SK-N-SH (cell line): ENCODE measurements at regions not wholly inside any gene's neighbourhood (a gene's known extent, or its start where the extent isn't known, plus 50 kb on each side); places are given as distances from the start of the nearest gene placed in this dataset.
A peak's percentile ranks its signal among the peaks of the same experiment; 100 is the strongest.
"Not testable (repeated sequence)": the region's sequence is repeated elsewhere in the genome, so short reads cannot be mapped to it uniquely, and the experiment has no call there.

Experiments
- CTCF ChIA-PET: fragments of 300-600, 350-600 bp; formaldehyde crosslinking; extraction: SDS; loops from one replicate; lab custom pipeline; 2021; lab: Yijun Ruan, JAX
- POLR2A ChIA-PET: fragments of 350-600 bp; sonication (Branson Sonifier 250); formaldehyde crosslinking; extraction: SDS; loops from one replicate; lab custom pipeline; 2020; ENCODE audit warnings: antibody characterized with exemption, inconsistent platforms; lab: Yijun Ruan, JAX
- DNase-seq: peaks from one replicate; pipeline ENCODE4 v3.0.0; 2012
- H2AFZ ChIP-seq: fragments of 200-600 bp; sonication (generic); 2 replicates; pipeline ENCODE4 v1.8.1; 2016; ENCODE audit warnings: antibody characterized with exemption, mild to moderate bottlenecking, low read depth
- H3F3A ChIP-seq: fragments of 200-600 bp; sonication (generic); replicated peaks from 2 replicates; pipeline ENCODE3; 2016; ENCODE audit warnings: antibody characterized with exemption, mild to moderate bottlenecking; ENCODE audit not compliant: insufficient read depth
- H3K27ac ChIP-seq, 2 experiments: fragments of 200-500 bp in 1 of 2; fragments of 200-600 bp in 1 of 2; sonication (Bioruptor generic) in 1 of 2; sonication (generic), shearing (Covaris generic) in 1 of 2; 2 replicates each; pipeline versions ENCODE4 v1.5.1 to v1.6.1; 2014 to 2016; ENCODE audit warnings: low read depth in 2 of 2, inconsistent platforms in 1 of 2, low read length in 1 of 2, mild to moderate bottlenecking in 1 of 2, mixed read lengths in 1 of 2
- H3K27me3 ChIP-seq: fragments of 200-600 bp; sonication (generic), shearing (Covaris generic); 2 replicates; pipeline ENCODE4 v1.6.1; 2016; ENCODE audit warnings: mixed run types; ENCODE audit not compliant: insufficient read depth
- H3K36me3 ChIP-seq, 2 experiments: fragments of 200-500 bp in 1 of 2; fragments of 200-600 bp in 1 of 2; sonication (Bioruptor generic) in 1 of 2; sonication (generic) in 1 of 2; replicated peaks in 1 of 2; 2 replicates each; pipeline versions ENCODE3 to v1.5.1; 2014 to 2016; ENCODE audit warnings: low read length in 1 of 2, mild to moderate bottlenecking in 1 of 2; ENCODE audit not compliant: insufficient read depth in 2 of 2, control insufficient read depth in 1 of 2
- H3K4me1 ChIP-seq, 2 experiments: fragments of 200-500 bp in 1 of 2; fragments of 200-600 bp in 1 of 2; sonication (Bioruptor generic) in 1 of 2; sonication (generic), shearing (Covaris generic) in 1 of 2; 2 replicates each; pipeline versions ENCODE4 v1.5.1 to v1.6.1; 2014 to 2016; ENCODE audit warnings: low read depth in 1 of 2, low read length in 1 of 2, mixed run types in 1 of 2; ENCODE audit not compliant: insufficient read depth in 2 of 2, control insufficient read depth in 1 of 2
- H3K4me2 ChIP-seq: fragments of 200-600 bp; sonication (generic), shearing (Covaris generic); 2 replicates; pipeline ENCODE4 v1.6.1; 2017; ENCODE audit warnings: mixed run types
- H3K4me3 ChIP-seq, 2 experiments: fragments of 200-500 bp in 1 of 2; fragments of 200-600 bp in 1 of 2; sonication (Bioruptor generic) in 1 of 2; sonication (generic), shearing (Covaris generic) in 1 of 2; 2 replicates each; pipeline versions ENCODE4 v1.5.1 to v1.8.1; 2014 to 2016; ENCODE audit warnings: low read depth in 2 of 2, inconsistent platforms in 1 of 2, low read length in 1 of 2, mild to moderate bottlenecking in 1 of 2, mixed read lengths in 1 of 2, moderate library complexity in 1 of 2
- H3K79me2 ChIP-seq: fragments of 200-600 bp; sonication (generic); 2 replicates; pipeline ENCODE4 v1.8.1; 2017; ENCODE audit warnings: mild to moderate bottlenecking; ENCODE audit not compliant: insufficient read depth
- H3K9ac ChIP-seq: fragments of 200-600 bp; sonication (generic); 2 replicates; pipeline ENCODE4 v1.6.1; 2017; ENCODE audit warnings: mixed run types
- H3K9me2 ChIP-seq: fragments of 200-600 bp; sonication (generic); 2 replicates; pipeline ENCODE4 v1.6.1; 2017; ENCODE audit warnings: mixed run types
- H3K9me3 ChIP-seq: fragments of 200-600 bp; sonication (generic); 2 replicates; pipeline ENCODE4 v1.6.1; 2017; ENCODE audit warnings: mixed run types, mild to moderate bottlenecking, moderate library complexity
- H4K20me1 ChIP-seq: fragments of 200-600 bp; sonication (generic); 2 replicates; pipeline ENCODE4 v1.6.1; 2017; ENCODE audit warnings: mild to moderate bottlenecking, mixed run types; ENCODE audit not compliant: insufficient read depth
- CHD2 ChIP-seq: fragments of 150-350 bp; IDR thresholded peaks from 2 replicates; pipeline ENCODE4 v1.6.1; 2018; ENCODE audit warnings: low read length; ENCODE audit not compliant: partially characterized antibody
- EP300 ChIP-seq, 2 experiments: IDR thresholded peaks; 2 replicates each; pipeline versions ENCODE4 v1.4.0 to v1.6.1; 2012; ENCODE audit warnings: borderline replicate concordance in 1 of 2, low read depth in 1 of 2, low read length in 1 of 2
- FOXJ3 ChIP-seq: sonication (generic); formaldehyde crosslinking; IDR thresholded peaks from 2 replicates; pipeline ENCODE4 v1.5.1; 2020; ENCODE audit warnings: mild to moderate bottlenecking, missing genetic modification reagents
- NFIC ChIP-seq: IDR thresholded peaks from 2 replicates; pipeline ENCODE4 v1.4.0; 2012; ENCODE audit warnings: borderline replicate concordance
- RAD21 ChIP-seq: IDR thresholded peaks from 2 replicates; pipeline ENCODE4 v1.6.1; 2012; ENCODE audit warnings: mild to moderate bottlenecking, low read length
- RCOR1 ChIP-seq: fragments of 150-350 bp; IDR thresholded peaks from 2 replicates; pipeline ENCODE4 v1.6.1; 2017; ENCODE audit warnings: antibody characterized with exemption, low read length
- SMC3 ChIP-seq: IDR thresholded peaks from 2 replicates; pipeline ENCODE4 v1.6.1; 2012; ENCODE audit warnings: low read depth, low read length, improper control_type of control experiment
- WGBS: methylation state at CpG from one replicate; pipeline ENCODE4 v1.1.6; 2017; ENCODE audit warnings: low lambda C conversion rate; 5-methylcytosine and 5-hydroxymethylcytosine counted together

DNA sequence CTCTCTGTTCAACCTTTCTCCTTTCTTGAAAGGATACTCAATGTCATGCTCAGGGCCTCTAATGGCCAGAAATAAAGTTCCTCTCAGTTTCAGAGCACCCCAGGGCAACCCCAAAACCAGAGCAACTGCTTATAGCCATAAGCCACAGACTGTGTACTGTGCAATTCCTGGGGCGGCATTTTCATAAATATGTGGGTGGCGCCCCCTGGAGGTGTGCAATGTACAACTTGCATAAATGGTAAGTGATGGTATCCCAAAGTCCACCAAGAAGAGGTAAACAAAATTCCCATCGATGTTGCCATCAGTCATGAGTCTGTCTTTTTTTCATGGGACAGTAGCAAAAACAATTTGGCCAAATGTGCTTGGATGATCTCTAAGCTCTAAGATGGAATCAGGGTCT, 108.4 kb upstream of the ROPN1B start:
- H3K79me2 ChIP-seq, H3F3A ChIP-seq, H3K27me3 ChIP-seq, H3K4me1 ChIP-seq, H3K9ac ChIP-seq, H3K27ac ChIP-seq, H3K36me3 ChIP-seq, H3K4me2 ChIP-seq, H4K20me1 ChIP-seq, H3K9me3 ChIP-seq, CTCF ChIA-PET, DNase-seq, H3K9me2 ChIP-seq, H3K4me3 ChIP-seq, POLR2A ChIA-PET, H2AFZ ChIP-seq: not testable (repeated sequence)
- WGBS: 64% methylated on average over 3 of the region's 3 CpGs
- TF ChIP-seq RAD21 (peak; percentile 24; the same call in 1 of the 2 replicates), SMC3 (peak; percentile 8; the same call in 1 of the 2 replicates)

DNA sequence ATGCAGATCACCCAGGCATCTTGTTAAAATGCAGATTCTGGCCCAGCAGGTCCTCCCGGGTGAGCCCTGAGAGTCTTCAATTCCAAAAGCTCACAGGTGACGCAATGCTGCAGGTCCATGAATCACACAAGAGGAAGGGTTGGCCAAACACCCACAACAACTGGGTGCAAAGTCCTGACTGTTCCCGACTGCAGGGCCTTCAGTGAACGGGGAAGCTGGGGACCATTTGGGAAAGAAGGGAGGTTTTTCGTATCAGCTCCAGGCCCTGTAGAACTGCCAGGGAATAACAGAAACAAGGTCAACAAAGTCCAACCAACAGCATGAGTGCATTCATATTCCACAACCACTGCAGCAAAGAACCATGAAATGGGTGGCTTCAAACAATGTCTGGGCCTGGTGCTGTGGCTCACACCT, 106.1 kb upstream of the ROPN1B start:
- H3K36me3 ChIP-seq, H2AFZ ChIP-seq, H3K27me3 ChIP-seq, H3K9me3 ChIP-seq, H3K79me2 ChIP-seq, H3F3A ChIP-seq, POLR2A ChIA-PET, H3K4me1 ChIP-seq, H3K27ac ChIP-seq, CTCF ChIA-PET, H4K20me1 ChIP-seq, H3K4me2 ChIP-seq, H3K9me2 ChIP-seq, H3K9ac ChIP-seq, DNase-seq, H3K4me3 ChIP-seq: not testable (repeated sequence)
- WGBS: 81% methylated on average over 5 of the region's 5 CpGs

DNA sequence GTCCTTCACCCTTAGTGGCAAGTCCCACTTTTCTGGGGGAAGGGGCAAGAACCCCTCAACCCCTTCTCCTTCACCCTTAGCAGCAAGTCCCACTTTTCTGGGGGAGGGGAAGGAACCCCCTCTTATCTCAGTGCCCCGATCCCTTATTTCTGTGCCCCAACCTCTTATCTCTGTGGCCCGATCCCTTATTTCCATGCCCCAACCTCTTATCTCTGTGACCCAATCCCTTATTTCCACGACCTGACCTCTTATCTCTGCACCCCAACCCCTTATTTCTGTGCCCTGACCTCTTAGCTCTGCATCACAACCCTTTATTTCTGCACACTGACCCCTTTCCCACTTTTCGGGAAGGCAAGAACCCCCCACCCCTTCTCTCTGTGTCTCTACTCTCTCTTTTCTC, 104.4 kb upstream of the ROPN1B start:
- H3K4me1 ChIP-seq, H3K4me2 ChIP-seq, H3K9me2 ChIP-seq, H3K27ac ChIP-seq, H3K36me3 ChIP-seq, CTCF ChIA-PET, H3K79me2 ChIP-seq, H3K4me3 ChIP-seq, H3K9me3 ChIP-seq, H3F3A ChIP-seq, H4K20me1 ChIP-seq, H3K27me3 ChIP-seq, POLR2A ChIA-PET, H2AFZ ChIP-seq, H3K9ac ChIP-seq, DNase-seq: not testable (repeated sequence)
- WGBS: 74% methylated on average over 4 of the region's 4 CpGs

DNA sequence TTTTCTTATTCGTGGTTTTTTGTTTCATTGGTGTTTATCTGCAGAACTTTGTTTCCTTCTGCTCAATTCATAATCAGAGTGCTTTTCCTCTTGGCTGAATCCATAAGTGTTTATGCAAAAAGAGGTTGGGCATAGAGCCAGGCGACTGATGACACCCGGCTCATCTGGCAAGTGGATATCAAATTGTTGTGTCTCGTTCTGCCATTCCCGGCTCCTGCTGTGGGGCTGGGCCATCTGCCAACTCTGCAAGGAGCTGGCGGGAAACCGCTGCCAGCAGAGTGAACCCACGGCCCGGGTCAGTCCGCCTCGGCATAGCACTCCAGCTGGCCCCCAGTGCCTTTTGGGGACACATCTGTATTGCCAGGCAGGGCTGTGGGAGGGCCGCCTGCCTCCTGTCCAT, 83.0 kb upstream of the ROPN1B start:
- POLR2A ChIA-PET, H3K9me3 ChIP-seq, H3F3A ChIP-seq, H3K9ac ChIP-seq, H2AFZ ChIP-seq, H3K4me2 ChIP-seq, H3K27me3 ChIP-seq, H3K79me2 ChIP-seq, H3K36me3 ChIP-seq, H3K9me2 ChIP-seq, H3K4me3 ChIP-seq, H4K20me1 ChIP-seq, CTCF ChIA-PET: not testable (repeated sequence)
- peak; percentile 78 for DNase-seq
- H3K4me1 ChIP-seq: peaks cover 0 to 14% of the 10 kb centered on the region in 2 experiments; a peak in 2 of 4 replicates
- H3K27ac ChIP-seq: peak overlapping the region in 1 of 2 experiments; percentile 80; a peak in 2 of 4 replicates
- peak; percentile 72 for TF ChIP-seq RCOR1
- peak in 1 of 2 experiments; percentile 41; a peak in 1 of 4 replicates for TF ChIP-seq EP300 (IDR thresholded peaks at IDR 0.05; ENCODE audit: borderline replicate concordance in 1 of 2, low read depth in 1 of 2, low read length in 1 of 2)
- TF ChIP-seq NFIC: peak; percentile 68
- peak; percentile 55 for TF ChIP-seq CHD2
- peak; percentile 89 for TF ChIP-seq FOXJ3 (CRISPR knock-in tag)
- 7% methylated on average over 6 of the region's 12 CpGs for WGBS

DNA sequence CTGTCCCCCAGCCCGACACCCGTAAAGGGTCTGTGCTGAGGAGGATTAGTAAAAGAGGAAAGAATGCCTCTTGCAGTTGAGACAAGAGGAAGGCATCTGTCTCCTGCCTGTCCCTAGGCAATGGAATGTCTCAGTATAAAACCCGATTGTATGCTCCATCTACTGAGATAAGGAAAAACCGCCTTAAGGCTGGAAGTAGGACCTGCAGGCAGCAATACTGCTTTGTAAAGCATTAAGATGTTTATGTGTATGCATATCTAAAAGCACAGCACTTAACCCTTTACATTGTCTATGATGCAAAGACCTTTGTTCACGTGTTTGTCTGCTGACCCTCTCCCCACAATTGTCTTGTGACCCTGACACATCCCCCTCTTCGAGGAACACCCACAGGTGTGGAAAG, 69.8 kb upstream of the ROPN1B start:
- DNase-seq, H3K9me2 ChIP-seq, H3F3A ChIP-seq, H3K36me3 ChIP-seq, H3K9ac ChIP-seq, H3K27ac ChIP-seq, H3K4me3 ChIP-seq, H3K4me1 ChIP-seq, H4K20me1 ChIP-seq, H2AFZ ChIP-seq, H3K79me2 ChIP-seq, H3K4me2 ChIP-seq, H3K27me3 ChIP-seq, POLR2A ChIA-PET, CTCF ChIA-PET, H3K9me3 ChIP-seq: not testable (repeated sequence)
- WGBS: 76% methylated on average over 6 of the region's 6 CpGs

DNA sequence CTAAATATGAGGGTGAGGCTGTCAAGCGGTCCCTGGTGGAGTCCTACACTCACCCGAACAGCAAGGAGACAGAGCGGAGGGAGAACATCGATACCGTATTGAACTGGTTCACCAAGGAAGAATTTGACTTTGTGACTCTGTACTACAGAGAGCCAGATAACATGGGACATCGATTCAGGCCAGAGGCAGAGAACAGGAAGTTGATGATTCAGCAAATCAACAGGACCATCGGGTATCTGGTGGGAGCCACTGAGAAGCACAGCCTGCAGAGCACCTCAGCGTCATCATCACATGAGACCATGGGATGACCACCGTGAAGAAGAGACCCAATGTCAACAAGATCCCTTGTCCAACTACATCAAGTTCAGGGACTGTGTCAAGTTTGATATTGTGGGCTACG, 67.5 kb upstream of the ROPN1B start:
- H3K27ac ChIP-seq, H3F3A ChIP-seq, H3K36me3 ChIP-seq, H3K79me2 ChIP-seq, H4K20me1 ChIP-seq, H3K27me3 ChIP-seq, H2AFZ ChIP-seq, H3K9me3 ChIP-seq, H3K9ac ChIP-seq, H3K4me3 ChIP-seq, DNase-seq, H3K9me2 ChIP-seq, H3K4me1 ChIP-seq, H3K4me2 ChIP-seq, POLR2A ChIA-PET, CTCF ChIA-PET: not testable (repeated sequence)
- WGBS: 86% methylated on average over 8 of the region's 10 CpGs
